ENCODE measurements at regions not wholly inside any gene's neighbourhood (a gene's known extent, or its start where the extent isn't known, plus 50 kb on each side); places are given as distances from the start of the nearest gene placed in this dataset.
"Not testable (repeated sequence)": the region's sequence is repeated elsewhere in the genome, so short reads cannot be mapped to it uniquely, and the experiment has no call there.

- H3K4me3 Mint-ChIP-seq, H3K4me1 Mint-ChIP-seq, H3K36me3 Mint-ChIP-seq, H3K9me3 Mint-ChIP-seq, H3K27me3 Mint-ChIP-seq, H3K27ac Mint-ChIP-seq: not testable (repeated sequence)
Measured at GRCh38 chrX:35221391-35221790, 278.8 kb downstream of the FAM47B start.

GRCh38 chrX:35244088-35244741 is 301.6 kb downstream of the FAM47B start:
- Mint-ChIP-seq H3K36me3 (no peaks in the 10 kb centered on the region), H3K27me3 (no peaks in the 10 kb centered on the region), H3K9me3 (no peaks in the 10 kb centered on the region), H3K4me1 (no peaks in the 10 kb centered on the region), H3K27ac (no peak overlapping the region), H3K4me3 (no peak overlapping the region)

GRCh38 chrX:35244796-35245508 is 302.4 kb downstream of the FAM47B start:
- H3K9me3 Mint-ChIP-seq: no peaks in the 10 kb centered on the region
- no peaks in the 10 kb centered on the region for H3K4me1 Mint-ChIP-seq
- no peaks in the 10 kb centered on the region for H3K36me3 Mint-ChIP-seq
- H3K4me3 Mint-ChIP-seq: no peak overlapping the region
- no peaks in the 10 kb centered on the region for H3K27me3 Mint-ChIP-seq
- no peak overlapping the region for H3K27ac Mint-ChIP-seq

- Mint-ChIP-seq H3K27ac (no peak overlapping the region), H3K36me3 (no peaks in the 10 kb centered on the region), H3K27me3 (no peaks in the 10 kb centered on the region)
Measured at GRCh38 chrX:35251226-35251625, 308.6 kb downstream of the FAM47B start.

GRCh38 chrX:35276115-35276514 is 333.5 kb downstream of the FAM47B start:
- Mint-ChIP-seq H3K27me3 (no peaks in the 10 kb centered on the region), H3K9me3 (no peaks in the 10 kb centered on the region), H3K36me3 (no peaks in the 10 kb centered on the region), H3K27ac (no peak overlapping the region), H3K4me1 (no peaks in the 10 kb centered on the region), H3K4me3 (no peak overlapping the region)

More at GRCh38 chrX:35251226-35251625, 308.6 kb downstream of the FAM47B start:
- Mint-ChIP-seq H3K4me1 (no peaks in the 10 kb centered on the region), H3K9me3 (no peaks in the 10 kb centered on the region), H3K4me3 (no peak overlapping the region)

- no peaks in the 10 kb centered on the region for H3K27me3 Mint-ChIP-seq
- H3K4me3 Mint-ChIP-seq: no peak overlapping the region
- no peak overlapping the region for H3K27ac Mint-ChIP-seq
Measured at GRCh38 chrX:35285289-35285962, 342.8 kb downstream of the FAM47B start.

GRCh38 chrX:35288657-35289056 is 346.1 kb downstream of the FAM47B start:
- Mint-ChIP-seq H3K36me3 (no peaks in the 10 kb centered on the region), H3K27me3 (no peaks in the 10 kb centered on the region), H3K27ac (no peak overlapping the region), H3K9me3 (peaks cover 4% of the 10 kb centered on the region), H3K4me3 (no peak overlapping the region), H3K4me1 (no peaks in the 10 kb centered on the region)

More at GRCh38 chrX:35285289-35285962, 342.8 kb downstream of the FAM47B start:
- Mint-ChIP-seq H3K4me1 (no peaks in the 10 kb centered on the region), H3K9me3 (peaks cover 4% of the 10 kb centered on the region), H3K36me3 (peaks cover 1% of the 10 kb centered on the region)

- Mint-ChIP-seq H3K9me3 (peaks cover 4% of the 10 kb centered on the region), H3K4me3 (no peak overlapping the region), H3K27ac (no peak overlapping the region), H3K4me1 (no peaks in the 10 kb centered on the region), H3K27me3 (no peaks in the 10 kb centered on the region), H3K36me3 (no peaks in the 10 kb centered on the region)
Measured at GRCh38 chrX:35289952-35290351, 347.4 kb downstream of the FAM47B start.

- Mint-ChIP-seq H3K36me3 (no peaks in the 10 kb centered on the region), H3K27me3 (no peaks in the 10 kb centered on the region), H3K27ac (no peak overlapping the region), H3K9me3 (peaks cover 3% of the 10 kb centered on the region), H3K4me3 (no peak overlapping the region), H3K4me1 (no peaks in the 10 kb centered on the region)
Measured at GRCh38 chrX:35291013-35291412, 348.4 kb downstream of the FAM47B start.

- no peak overlapping the region for H3K4me3 Mint-ChIP-seq
- H3K9me3 Mint-ChIP-seq: no peaks in the 10 kb centered on the region
- no peaks in the 10 kb centered on the region for H3K27me3 Mint-ChIP-seq
- H3K27ac Mint-ChIP-seq: no peak overlapping the region
- H3K36me3 Mint-ChIP-seq: no peaks in the 10 kb centered on the region
- H3K4me1 Mint-ChIP-seq: no peaks in the 10 kb centered on the region
Measured at GRCh38 chrX:35292522-35292921, 349.9 kb downstream of the FAM47B start.

GRCh38 chrX:35305037-35305436 is 362.4 kb downstream of the FAM47B start:
- H3K36me3 Mint-ChIP-seq, H3K9me3 Mint-ChIP-seq, H3K4me1 Mint-ChIP-seq, H3K4me3 Mint-ChIP-seq, H3K27ac Mint-ChIP-seq, H3K27me3 Mint-ChIP-seq: not testable (repeated sequence)

- no peaks in the 10 kb centered on the region for H3K4me1 Mint-ChIP-seq
- no peaks in the 10 kb centered on the region for H3K9me3 Mint-ChIP-seq
- H3K4me3 Mint-ChIP-seq: no peak overlapping the region
- no peaks in the 10 kb centered on the region for H3K36me3 Mint-ChIP-seq
- no peaks in the 10 kb centered on the region for H3K27me3 Mint-ChIP-seq
- H3K27ac Mint-ChIP-seq: no peak overlapping the region
Measured at GRCh38 chrX:35339796-35340195, 397.2 kb downstream of the FAM47B start.

GRCh38 chrX:35340465-35340864 is 397.9 kb downstream of the FAM47B start:
- H3K27ac Mint-ChIP-seq: no peak overlapping the region
- H3K4me3 Mint-ChIP-seq: no peak overlapping the region
- no peaks in the 10 kb centered on the region for H3K36me3 Mint-ChIP-seq
- H3K9me3 Mint-ChIP-seq: no peaks in the 10 kb centered on the region
- no peaks in the 10 kb centered on the region for H3K4me1 Mint-ChIP-seq
- H3K27me3 Mint-ChIP-seq: no peaks in the 10 kb centered on the region

GRCh38 chrX:35351212-35351611 is 408.6 kb downstream of the FAM47B start:
- H3K27ac Mint-ChIP-seq: no peak overlapping the region
- no peak overlapping the region for H3K4me3 Mint-ChIP-seq
- no peaks in the 10 kb centered on the region for H3K36me3 Mint-ChIP-seq
- H3K4me1 Mint-ChIP-seq: no peaks in the 10 kb centered on the region
- H3K27me3 Mint-ChIP-seq: no peaks in the 10 kb centered on the region
- H3K9me3 Mint-ChIP-seq: peaks cover 3% of the 10 kb centered on the region

- H3K27me3 Mint-ChIP-seq: no peaks in the 10 kb centered on the region
Measured at GRCh38 chrX:35351795-35352483, 409.3 kb downstream of the FAM47B start.

GRCh38 chrX:35357656-35358055 is 415.1 kb downstream of the FAM47B start:
- Mint-ChIP-seq H3K27ac (no peak overlapping the region), H3K36me3 (no peaks in the 10 kb centered on the region), H3K9me3 (peaks cover 4% of the 10 kb centered on the region), H3K27me3 (no peaks in the 10 kb centered on the region), H3K4me1 (no peaks in the 10 kb centered on the region), H3K4me3 (no peak overlapping the region)

More at GRCh38 chrX:35351795-35352483, 409.3 kb downstream of the FAM47B start:
- H3K4me1 Mint-ChIP-seq: no peaks in the 10 kb centered on the region
- no peaks in the 10 kb centered on the region for H3K36me3 Mint-ChIP-seq
- peaks cover 5% of the 10 kb centered on the region for H3K9me3 Mint-ChIP-seq
- no peak overlapping the region for H3K4me3 Mint-ChIP-seq
- no peak overlapping the region for H3K27ac Mint-ChIP-seq

Measured in activated naive CD4-positive, alpha-beta T cell treated with anti-CD3 and anti-CD28 coated beads, Interleukin-2, amount 50 U/mL, for 24 hours (primary cell).